HEK293T (cell line): ENCODE measurements at regions not wholly inside any gene's neighbourhood (a gene's known extent, or its start where the extent isn't known, plus 50 kb on each side); places are given as distances from the start of the nearest gene placed in this dataset.

Experiments
- FOXA1 ChIP-seq: fragments of 450-650 bp; IDR thresholded peaks from 2 replicates; pipeline ENCODE4 v1.6.1; 2016; ENCODE audit warnings: mild to moderate bottlenecking
- FOXM1 ChIP-seq: fragments of 450-650 bp; IDR thresholded peaks from 2 replicates; pipeline ENCODE4 v1.6.1; 2017; ENCODE audit warnings: mild to moderate bottlenecking, borderline replicate concordance
- LEF1 ChIP-seq: fragments of 450-650 bp; IDR thresholded peaks from 2 replicates; pipeline ENCODE4 v1.6.1; 2017; ENCODE audit warnings: mild to moderate bottlenecking, borderline replicate concordance
- NFRKB ChIP-seq: fragments of 450-650 bp; IDR thresholded peaks from 2 replicates; pipeline ENCODE4 v1.6.1; 2016; ENCODE audit warnings: mild to moderate bottlenecking, moderate library complexity
- PKNOX1 ChIP-seq: fragments of 450-650 bp; IDR thresholded peaks from 2 replicates; pipeline ENCODE4 v1.6.1; 2016
- SP1 ChIP-seq: fragments of 450-650 bp; IDR thresholded peaks from 2 replicates; pipeline ENCODE4 v1.6.1; 2017
- SUZ12 ChIP-seq: fragments of 450-650 bp; IDR thresholded peaks from 2 replicates; pipeline ENCODE4 v1.6.1; 2016; ENCODE audit warnings: mild to moderate bottlenecking
- ZNF384 ChIP-seq: fragments of 450-650 bp; IDR thresholded peaks from 2 replicates; pipeline ENCODE4 v1.6.1; 2016

- TF ChIP-seq PKNOX1 = no peak
- no peak for TF ChIP-seq FOXA1
- TF ChIP-seq FOXM1 = no peak
- no peak for TF ChIP-seq NFRKB
- no peak for TF ChIP-seq LEF1
- no peak for TF ChIP-seq SUZ12
- TF ChIP-seq ZNF384 = no peak
- no peak for TF ChIP-seq SP1
Measured at GRCh38 chr14:66405158-66405557, 81.0 kb upstream of the CCDC196 start.
